OCI-LY1 (cell line): ENCODE measurements at regions not wholly inside any gene's neighbourhood (a gene's known extent, or its start where the extent isn't known, plus 50 kb on each side); places are given as distances from the start of the nearest gene placed in this dataset.

Experiments
- EZH2 ChIP-seq: fragments of 200-600 bp; sonication (generic), shearing (Covaris generic); IDR thresholded peaks from 2 replicates; pipeline ENCODE4 v1.8.0; 2017; ENCODE audit warnings: borderline replicate concordance, mixed run types, mild to moderate bottlenecking, antibody characterized with exemption, low read length, moderate library complexity, mixed read lengths
- TF ChIP-seq, protein P1 (sequence below): fragments of 200-600 bp; sonication (generic), shearing (Covaris generic); IDR thresholded peaks from 2 replicates; pipeline ENCODE4 v1.5.1; 2017; ENCODE audit warnings: mild to moderate bottlenecking, antibody characterized with exemption, low read length, moderate library complexity, mixed read lengths

DNA sequence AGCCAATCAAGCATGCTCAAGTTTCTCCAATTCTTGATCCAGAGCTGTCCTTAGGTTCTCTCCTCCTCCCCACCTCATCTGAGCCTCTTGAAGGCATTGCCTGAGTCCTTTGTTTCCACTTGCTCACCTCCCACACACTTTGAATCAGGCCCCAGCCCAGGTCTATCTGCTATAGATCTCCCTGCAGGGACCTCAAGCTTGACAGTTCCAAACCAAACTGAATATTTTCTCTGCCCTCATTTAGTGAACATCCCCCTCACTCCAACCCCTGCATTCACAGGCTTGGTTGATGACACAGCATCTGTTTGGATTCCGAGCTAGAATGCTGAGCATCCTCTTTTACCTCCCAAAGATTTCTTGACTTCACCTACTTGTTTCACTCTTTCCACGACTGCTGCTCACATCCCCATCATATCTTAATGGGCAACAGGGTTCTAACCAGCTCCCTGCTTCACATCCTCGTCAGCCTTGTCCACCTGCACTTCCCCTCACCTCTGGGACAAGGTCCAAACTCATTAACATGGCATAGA, 474.5 kb downstream of the ZSWIM6 start:
- no peak for TF ChIP-seq EZH2
- TF ChIP-seq, protein P1, sequence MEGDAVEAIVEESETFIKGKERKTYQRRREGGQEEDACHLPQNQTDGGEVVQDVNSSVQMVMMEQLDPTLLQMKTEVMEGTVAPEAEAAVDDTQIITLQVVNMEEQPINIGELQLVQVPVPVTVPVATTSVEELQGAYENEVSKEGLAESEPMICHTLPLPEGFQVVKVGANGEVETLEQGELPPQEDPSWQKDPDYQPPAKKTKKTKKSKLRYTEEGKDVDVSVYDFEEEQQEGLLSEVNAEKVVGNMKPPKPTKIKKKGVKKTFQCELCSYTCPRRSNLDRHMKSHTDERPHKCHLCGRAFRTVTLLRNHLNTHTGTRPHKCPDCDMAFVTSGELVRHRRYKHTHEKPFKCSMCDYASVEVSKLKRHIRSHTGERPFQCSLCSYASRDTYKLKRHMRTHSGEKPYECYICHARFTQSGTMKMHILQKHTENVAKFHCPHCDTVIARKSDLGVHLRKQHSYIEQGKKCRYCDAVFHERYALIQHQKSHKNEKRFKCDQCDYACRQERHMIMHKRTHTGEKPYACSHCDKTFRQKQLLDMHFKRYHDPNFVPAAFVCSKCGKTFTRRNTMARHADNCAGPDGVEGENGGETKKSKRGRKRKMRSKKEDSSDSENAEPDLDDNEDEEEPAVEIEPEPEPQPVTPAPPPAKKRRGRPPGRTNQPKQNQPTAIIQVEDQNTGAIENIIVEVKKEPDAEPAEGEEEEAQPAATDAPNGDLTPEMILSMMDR, result no peak
